ENCODE measurements at regions not wholly inside any gene's neighbourhood (a gene's known extent, or its start where the extent isn't known, plus 50 kb on each side); places are given as distances from the start of the nearest gene placed in this dataset.
A peak's percentile ranks its signal among the peaks of the same experiment; 100 is the strongest.

- H3K27me3 ChIP-seq (replicated peaks in 1 of 4; ENCODE audit: control insufficient read depth in 3 of 4, extremely low read depth in 1 of 4, insufficient read depth in 3 of 4, low read length in 3 of 4): no peaks in the 10 kb centered on the region
- H3K18ac ChIP-seq (ENCODE audit: extremely low read depth, low read length): no peak overlapping the region
- H2BK12ac ChIP-seq (ENCODE audit: low read depth, low read length): no peak overlapping the region
- no peak overlapping the region for H3K4me3 ChIP-seq (ENCODE audit: extremely low read depth in 1 of 4, insufficient read depth in 2 of 4, low read depth in 3 of 4, low read length in 4 of 4)
- H2BK120ac ChIP-seq (replicated peaks; ENCODE audit: low read depth, low read length): no peak overlapping the region
- 79% methylated on average over 5 of the region's 5 CpGs; no CpG with 5 or more reads in 1 of the 2 experiments for WGBS, 2 experiments (ENCODE audit: extremely low coverage in 1 of 2, insufficient coverage in 1 of 2, insufficient read length in 1 of 2, insufficient replicate concordance in 2 of 2, low coverage in 1 of 2, low lambda C conversion rate in 2 of 2, missing lambda C conversion rate in 1 of 2)
- no peak overlapping the region for H3K14ac ChIP-seq (ENCODE audit: insufficient read length)
- H3K4me1 ChIP-seq (replicated peaks in 1 of 4; ENCODE audit: control insufficient read depth in 3 of 4, insufficient read depth in 4 of 4, low read length in 3 of 4): no peaks in the 10 kb centered on the region
- no peaks in the 10 kb centered on the region for H3K79me1 ChIP-seq (ENCODE audit: low read depth, low read length)
- CTCF ChIA-PET (ENCODE audit: partially characterized antibody): no interaction called here
- no peak for FAIRE-seq
- H4K8ac ChIP-seq (ENCODE audit: extremely low read depth, insufficient read depth, low read length): no peak overlapping the region
- H2BK15ac ChIP-seq (ENCODE audit: low read length): no peak overlapping the region
- H4K91ac ChIP-seq (replicated peaks; ENCODE audit: insufficient read length, low read length): no peak overlapping the region
- no peaks in the 10 kb centered on the region for H3K9me3 ChIP-seq (ENCODE audit: insufficient read depth in 2 of 2, low read depth in 1 of 2, low read length in 1 of 2)
- 0 out of 2 replicates have a peak overlapping the region, but pooled peaks have one; percentile 45 for H2AFZ ChIP-seq (ENCODE audit: low read length)
- H3K36me3 ChIP-seq (ENCODE audit: control insufficient read depth in 2 of 4, insufficient read depth in 4 of 4, low read length in 3 of 4): no peaks in the 10 kb centered on the region
- no peak overlapping the region for H3K4me2 ChIP-seq (ENCODE audit: insufficient read depth in 1 of 2, low read depth in 2 of 2, low read length in 2 of 2)
- no peaks in the 10 kb centered on the region for H3K23me2 ChIP-seq (ENCODE audit: low read depth, low read length)
- no peak overlapping the region for H3K4ac ChIP-seq (replicated peaks; ENCODE audit: insufficient read length, low read depth, low read length)
- H4K5ac ChIP-seq (ENCODE audit: insufficient read length, low read depth, low read length): no peak overlapping the region
- POLR2A ChIA-PET (ENCODE audit: partially characterized antibody): no interaction called here
- DNase-seq (ENCODE audit: low read depth in 1 of 2, low spot score in 2 of 2): no peak
- no peak overlapping the region for H3K27ac ChIP-seq (ENCODE audit: low read depth, low read length)
- no peaks in the 10 kb centered on the region for H3K79me2 ChIP-seq (ENCODE audit: control insufficient read depth in 1 of 2, insufficient read depth in 2 of 2, low read length in 2 of 2)
- no peak overlapping the region for H2BK20ac ChIP-seq (ENCODE audit: low read length)
- no peaks in the 10 kb centered on the region for H4K20me1 ChIP-seq (replicated peaks in 1 of 2; ENCODE audit: control insufficient read depth in 1 of 2, insufficient read depth in 2 of 2, low read length in 2 of 2)
- no peak overlapping the region for H3K23ac ChIP-seq (ENCODE audit: insufficient read length)
- no peak overlapping the region for H2BK5ac ChIP-seq (ENCODE audit: low read depth, low read length)
- no peak overlapping the region for H2AK5ac ChIP-seq (ENCODE audit: low read depth, low read length)
- H3K56ac ChIP-seq (replicated peaks; ENCODE audit: insufficient read length, low read depth, low read length): no peak overlapping the region
- no peak overlapping the region for H3K9ac ChIP-seq (replicated peaks in 1 of 4; ENCODE audit: extremely low read depth in 1 of 4, low read depth in 3 of 4, low read length in 3 of 4)
- no peak for TF ChIP-seq POLR2AphosphoS5 (IDR thresholded peaks at IDR 0.05; ENCODE audit: low read depth, low read length)
- no peak for TF ChIP-seq ATF3 (IDR thresholded peaks at IDR 0.05; ENCODE audit: insufficient read depth, low read depth, low read length)
- no peak for TF ChIP-seq MAFK (IDR thresholded peaks at IDR 0.05; ENCODE audit: low read depth, low read length)
- TF ChIP-seq MAX (IDR thresholded peaks at IDR 0.05): no peak
- TF ChIP-seq POLR2A (IDR thresholded peaks at IDR 0.05; ENCODE audit: control extremely low read depth in 1 of 2, low read depth in 2 of 2, low read length in 2 of 2): no peak
- TF ChIP-seq YY1 (IDR thresholded peaks at IDR 0.05; ENCODE audit: low read depth, low read length): no peak
- no peak for TF ChIP-seq E2F6 (IDR thresholded peaks at IDR 0.05)
- no peak for TF ChIP-seq TAF1 (IDR thresholded peaks at IDR 0.05; ENCODE audit: low read depth, low read length)
- no peak for TF ChIP-seq SP1 (IDR thresholded peaks at IDR 0.05; ENCODE audit: low read depth, low read length)
- no peak for TF ChIP-seq SP2 (IDR thresholded peaks at IDR 0.05; ENCODE audit: low read length)
- no peak for TF ChIP-seq GABPA (IDR thresholded peaks at IDR 0.05; ENCODE audit: borderline replicate concordance, insufficient read depth, low read length)
- no peak for TF ChIP-seq KDM4A (IDR thresholded peaks at IDR 0.05; ENCODE audit: low read depth, low read length, severe bottlenecking)
- TF ChIP-seq HDAC2 (IDR thresholded peaks at IDR 0.05; ENCODE audit: borderline replicate concordance in 1 of 2, low read depth in 2 of 2, low read length in 2 of 2): no peak
- no peak for TF ChIP-seq RXRA (IDR thresholded peaks at IDR 0.05; ENCODE audit: insufficient read depth, low read depth, low read length)
Measured at GRCh38 chr3:104785947-104786346, 580.8 kb upstream of the ALCAM start.
